Upper lobe of right lung (tissue), 1 donor: ENCODE measurements at regions not wholly inside any gene's neighbourhood (a gene's known extent, or its start where the extent isn't known, plus 50 kb on each side); places are given as distances from the start of the nearest gene placed in this dataset.

Source experiments
- ATAC-seq: fragments of 200-7000 bp; cut with Tn5 transposase; one replicate; pipeline ENCODE4 v1.9.1; 2020; ENCODE audit warnings: mild to moderate bottlenecking, moderate library complexity
- DNase-seq: peaks from one replicate; pipeline ENCODE4 v3.0.0-alpha.2; 2020
- H3K27ac ChIP-seq: fragments of 200-600 bp; one replicate; pipeline ENCODE4 v1.8.0; 2022
- H3K27me3 ChIP-seq: fragments of 200-600 bp; one replicate; pipeline ENCODE4 v1.8.0; 2022; ENCODE audit warnings: mild to moderate bottlenecking
- H3K36me3 ChIP-seq: fragments of 200-600 bp; one replicate; pipeline ENCODE4 v1.8.0; 2022
- H3K4me1 ChIP-seq: fragments of 200-600 bp; one replicate; pipeline ENCODE4 v1.8.0; 2022
- H3K4me3 ChIP-seq: fragments of 200-600 bp; one replicate; pipeline ENCODE4 v1.8.0; 2022; ENCODE audit warnings: mild to moderate bottlenecking
- H3K9me3 ChIP-seq: fragments of 200-600 bp; one replicate; pipeline ENCODE4 v1.8.0; 2022
- CTCF ChIP-seq: fragments of 200-600 bp; IDR thresholded peaks from one replicate; pipeline ENCODE4 v1.8.0; 2022; ENCODE audit warnings: antibody characterized with exemption
- intact Hi-C: fragments of 100-400 bp; cut with DNase I; formaldehyde crosslinking; loops from one replicate; pipeline ENCODE4 v1.11.0; 2022
- donor health status: DM: no; HTN: yes; CAD: no; lungs with severe emphysema.

DNA sequence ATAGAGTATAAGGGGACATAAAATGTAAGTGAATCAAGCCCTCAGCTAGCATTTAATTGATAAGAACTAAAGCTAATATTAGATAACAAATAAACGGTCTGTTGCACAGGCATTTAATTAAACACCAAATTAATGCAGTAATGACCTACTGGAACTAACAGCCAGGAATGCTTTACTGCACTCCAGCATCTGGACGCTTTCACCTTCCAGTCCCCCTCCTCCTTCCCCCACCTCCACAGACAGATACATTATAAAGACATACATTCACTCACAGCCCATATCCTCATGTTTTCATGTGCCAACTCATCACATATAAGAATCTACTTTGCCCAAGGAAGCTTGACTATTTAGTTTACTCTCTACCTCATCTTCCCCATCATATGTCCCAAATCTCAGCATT, 337.4 kb upstream of the PIK3C3 start:
- no peak overlapping the region for H3K4me3 ChIP-seq
- intact Hi-C loops: no loop called here
- ATAC-seq: no peak
- no peak overlapping the region for H3K27ac ChIP-seq
- no peak for TF ChIP-seq CTCF
- no peak for DNase-seq
- H3K36me3 ChIP-seq: no peaks in the 10 kb centered on the region
- H3K9me3 ChIP-seq: no peaks in the 10 kb centered on the region
- no peaks in the 10 kb centered on the region for H3K4me1 ChIP-seq
- no peaks in the 10 kb centered on the region for H3K27me3 ChIP-seq

- no peak for ATAC-seq
- Histone ChIP-seq H3K4me1 (no peaks in the 10 kb centered on the region), H3K27ac (no peak overlapping the region), H3K4me3 (no peak overlapping the region), H3K36me3 (no peaks in the 10 kb centered on the region), H3K9me3 (no peaks in the 10 kb centered on the region), H3K27me3 (no peaks in the 10 kb centered on the region)
- no peak for TF ChIP-seq CTCF
- intact Hi-C loops: no loop called here
- DNase-seq: no peak
Observed at GRCh38 chr18:41613003-41613609, 341.9 kb upstream of the PIK3C3 start.

- Histone ChIP-seq H3K4me3 (no peak overlapping the region), H3K27me3 (no peaks in the 10 kb centered on the region), H3K27ac (no peak overlapping the region), H3K36me3 (no peaks in the 10 kb centered on the region), H3K4me1 (no peaks in the 10 kb centered on the region), H3K9me3 (no peaks in the 10 kb centered on the region)
- no peak for DNase-seq
- no peak for ATAC-seq
- intact Hi-C loops: no loop called here
- no peak for TF ChIP-seq CTCF
Observed at GRCh38 chr18:41604964-41605363, 350.1 kb upstream of the PIK3C3 start.

DNA sequence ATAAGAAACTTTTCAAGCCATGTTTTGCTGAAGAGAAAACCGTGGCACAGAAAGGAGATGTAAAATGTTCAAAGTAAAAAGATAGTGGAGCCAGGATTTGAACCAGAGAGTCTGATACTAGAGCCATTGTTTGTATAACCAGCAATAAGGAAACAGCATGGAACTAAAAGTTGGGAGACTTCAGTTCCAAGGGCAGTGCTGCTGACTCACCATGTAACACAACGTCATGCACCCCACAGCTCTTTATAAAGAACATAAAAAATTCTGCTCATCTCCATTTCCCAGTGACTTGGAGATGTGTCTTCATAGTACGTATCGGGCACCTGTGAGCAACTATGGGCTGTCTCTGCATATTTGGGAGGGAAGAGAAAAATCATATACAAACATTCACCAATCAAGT, 353.0 kb upstream of the PIK3C3 start:
- no peaks in the 10 kb centered on the region for H3K36me3 ChIP-seq
- intact Hi-C loops: no loop called here
- no peaks in the 10 kb centered on the region for H3K4me1 ChIP-seq
- DNase-seq: no peak
- H3K27ac ChIP-seq: no peak overlapping the region
- no peak for ATAC-seq
- no peaks in the 10 kb centered on the region for H3K27me3 ChIP-seq
- no peak for TF ChIP-seq CTCF
- no peak overlapping the region for H3K4me3 ChIP-seq
- no peaks in the 10 kb centered on the region for H3K9me3 ChIP-seq

- no peak overlapping the region for H3K27ac ChIP-seq
- TF ChIP-seq CTCF: no peak
- H3K4me1 ChIP-seq: no peaks in the 10 kb centered on the region
- DNase-seq (no peak), ATAC-seq (no peak)
- H3K4me3 ChIP-seq: no peak overlapping the region
- intact Hi-C loops: no loop called here
- no peaks in the 10 kb centered on the region for H3K9me3 ChIP-seq
- H3K27me3 ChIP-seq: no peaks in the 10 kb centered on the region
- H3K36me3 ChIP-seq: no peaks in the 10 kb centered on the region
Observed at GRCh38 chr18:41600693-41601391, 354.2 kb upstream of the PIK3C3 start.

- DNase-seq (no peak), ATAC-seq (no peak)
- intact Hi-C loops: no loop called here
- Histone ChIP-seq H3K9me3 (no peaks in the 10 kb centered on the region), H3K27me3 (no peaks in the 10 kb centered on the region), H3K4me1 (no peaks in the 10 kb centered on the region), H3K4me3 (no peak overlapping the region), H3K27ac (no peak overlapping the region), H3K36me3 (no peaks in the 10 kb centered on the region)
- TF ChIP-seq CTCF: no peak
Observed at GRCh38 chr18:41599466-41599865, 355.6 kb upstream of the PIK3C3 start.
